H1 (cell line): ENCODE measurements at regions not wholly inside any gene's neighbourhood (a gene's known extent, or its start where the extent isn't known, plus 50 kb on each side); places are given as distances from the start of the nearest gene placed in this dataset.

Experiments used
- CTCF ChIA-PET: fragments of 300-600 bp; sonication (Branson Sonifier 250); formaldehyde crosslinking; loops from one replicate; lab custom pipeline; 2021; ENCODE audit not compliant: partially characterized antibody; lab: Charles Lee
- POLR2A ChIA-PET: fragments of 300-600 bp; sonication (Branson Sonifier 250); formaldehyde crosslinking; loops from one replicate; lab custom pipeline; 2021; ENCODE audit warnings: inconsistent platforms; ENCODE audit not compliant: partially characterized antibody; lab: Charles Lee
- DNase-seq, 2 experiments: peaks; one replicate each; pipeline versions ENCODE4 v3.0.0 to v3.0.0-alpha.2; 2010 to 2022; ENCODE audit warnings: low spot score in 2 of 2, low read depth in 1 of 2, mixed read lengths in 1 of 2
- FAIRE-seq: peaks from 2 replicates; lab custom pipeline; 2011; peaks lifted over from hg19 to GRCh38; lab: Jason Lieb, UNC
- H2AFZ ChIP-seq: 2 replicates; pipeline ENCODE4 v1.8.1; 2012; ENCODE audit warnings: low read length, inconsistent platforms
- H2AK5ac ChIP-seq: 2 replicates; pipeline ENCODE4 v1.6.1; 2013; ENCODE audit warnings: low read depth, low read length
- H2BK120ac ChIP-seq: replicated peaks from 2 replicates; pipeline ENCODE3; 2013; ENCODE audit warnings: low read depth, low read length, inconsistent platforms
- H2BK12ac ChIP-seq: 2 replicates; pipeline ENCODE4 v1.6.1; 2013; ENCODE audit warnings: low read depth, low read length
- H2BK15ac ChIP-seq: 2 replicates; pipeline ENCODE4 v1.6.1; 2013; ENCODE audit warnings: low read length
- H2BK20ac ChIP-seq: 2 replicates; pipeline ENCODE4 v1.6.1; 2013; ENCODE audit warnings: low read length
- H2BK5ac ChIP-seq: 2 replicates; pipeline ENCODE4 v1.6.1; 2013; ENCODE audit warnings: low read depth, low read length
- H3K14ac ChIP-seq: 2 replicates; pipeline ENCODE4 v1.6.1; 2013; ENCODE audit warnings: inconsistent platforms; ENCODE audit not compliant: insufficient read length
- H3K18ac ChIP-seq: 2 replicates; pipeline ENCODE4 v1.6.1; 2013; ENCODE audit warnings: low read length; ENCODE audit errors: extremely low read depth
- H3K23ac ChIP-seq: 2 replicates; pipeline ENCODE4 v1.6.1; 2013; ENCODE audit warnings: inconsistent platforms; ENCODE audit not compliant: insufficient read length
- H3K23me2 ChIP-seq: 2 replicates; pipeline ENCODE4 v1.6.1; 2013; ENCODE audit warnings: low read depth, low read length
- H3K27ac ChIP-seq: 2 replicates; pipeline ENCODE4 v1.6.1; 2011; ENCODE audit warnings: low read depth, low read length, inconsistent platforms
- H3K27me3 ChIP-seq, 4 experiments: replicated peaks in 1 of 4; 1 replicate in 1 of 4; 2 replicates in 3 of 4; pipeline versions ENCODE4 v1.6.1 to v1.8.1; 2011 to 2013; ENCODE audit warnings: low read length in 3 of 4, mild to moderate bottlenecking in 3 of 4, inconsistent platforms in 2 of 4, mixed read lengths in 2 of 4, moderate library complexity in 1 of 4; ENCODE audit not compliant: control insufficient read depth in 3 of 4, insufficient read depth in 3 of 4; ENCODE audit errors: extremely low read depth in 1 of 4
- H3K36me3 ChIP-seq, 4 experiments: 2 replicates each; pipeline versions ENCODE4 v1.6.1 to v1.8.1; 2011 to 2013; ENCODE audit warnings: mild to moderate bottlenecking in 4 of 4, low read length in 3 of 4, moderate library complexity in 2 of 4, control low read depth in 1 of 4, inconsistent platforms in 1 of 4; ENCODE audit not compliant: insufficient read depth in 4 of 4, control insufficient read depth in 2 of 4
- H3K4ac ChIP-seq: replicated peaks from 2 replicates; pipeline ENCODE3; 2013; ENCODE audit warnings: low read length, low read depth, mixed read lengths, inconsistent platforms; ENCODE audit not compliant: insufficient read length
- H3K4me1 ChIP-seq, 4 experiments: replicated peaks in 1 of 4; 1 replicate in 1 of 4; 2 replicates in 3 of 4; pipeline versions ENCODE4 v1.6.1 to v1.8.1; 2011 to 2013; ENCODE audit warnings: low read length in 3 of 4, inconsistent platforms in 2 of 4, mixed read lengths in 1 of 4; ENCODE audit not compliant: insufficient read depth in 4 of 4, control insufficient read depth in 3 of 4
- H3K4me2 ChIP-seq, 2 experiments: 2 replicates each; pipeline versions ENCODE4 v1.6.1 to v1.8.1; 2011 to 2013; ENCODE audit warnings: low read depth in 2 of 2, low read length in 2 of 2, control low read depth in 1 of 2, inconsistent platforms in 1 of 2, mild to moderate bottlenecking in 1 of 2; ENCODE audit not compliant: insufficient read depth in 1 of 2
- H3K4me3 ChIP-seq, 4 experiments: fragments of 200-600, 300-600 bp in 1 of 4; sonication (generic), shearing (Covaris generic), sonication (Bioruptor Twin) in 1 of 4; 2 replicates each; pipeline versions ENCODE4 v1.5.1 to v1.8.1; 2011 to 2016; ENCODE audit warnings: low read length in 4 of 4, low read depth in 3 of 4, control low read depth in 2 of 4, inconsistent platforms in 2 of 4, mild to moderate bottlenecking in 2 of 4, mixed read lengths in 1 of 4, moderate library complexity in 1 of 4; ENCODE audit not compliant: insufficient read depth in 2 of 4; ENCODE audit errors: extremely low read depth in 1 of 4
- H3K56ac ChIP-seq: replicated peaks from 2 replicates; pipeline ENCODE3; 2013; ENCODE audit warnings: low read depth, mild to moderate bottlenecking, mixed read lengths, low read length, inconsistent platforms; ENCODE audit not compliant: insufficient read length
- H3K79me1 ChIP-seq: 2 replicates; pipeline ENCODE4 v1.6.1; 2013; ENCODE audit warnings: low read depth, low read length, control low read depth
- H3K79me2 ChIP-seq, 2 experiments: 2 replicates each; pipeline versions ENCODE4 v1.6.1 to v1.8.1; 2012 to 2013; ENCODE audit warnings: low read length in 2 of 2, mild to moderate bottlenecking in 2 of 2, inconsistent platforms in 1 of 2; ENCODE audit not compliant: insufficient read depth in 2 of 2, control insufficient read depth in 1 of 2
- H3K9ac ChIP-seq, 4 experiments: replicated peaks in 1 of 4; 1 replicate in 1 of 4; 2 replicates in 3 of 4; pipeline versions ENCODE4 v1.6.1 to v1.8.1; 2011 to 2013; ENCODE audit warnings: low read depth in 3 of 4, low read length in 3 of 4, control low read depth in 2 of 4, mild to moderate bottlenecking in 2 of 4, moderate library complexity in 2 of 4, inconsistent platforms in 1 of 4; ENCODE audit errors: extremely low read depth in 1 of 4
- H3K9me3 ChIP-seq, 2 experiments: 2 replicates each; pipeline versions ENCODE4 v1.6.1 to v1.8.1; 2012 to 2013; ENCODE audit warnings: mild to moderate bottlenecking in 2 of 2, moderate library complexity in 2 of 2, control low read depth in 1 of 2, inconsistent platforms in 1 of 2, low read depth in 1 of 2, low read length in 1 of 2, mixed read lengths in 1 of 2; ENCODE audit not compliant: insufficient read depth in 2 of 2
- H4K20me1 ChIP-seq, 2 experiments: replicated peaks in 1 of 2; 2 replicates each; pipeline versions ENCODE3 to v1.8.1; 2011 to 2013; ENCODE audit warnings: inconsistent platforms in 2 of 2, low read length in 2 of 2, mild to moderate bottlenecking in 1 of 2; ENCODE audit not compliant: insufficient read depth in 2 of 2, control insufficient read depth in 1 of 2
- H4K5ac ChIP-seq: 2 replicates; pipeline ENCODE4 v1.6.1; 2013; ENCODE audit warnings: low read length, low read depth, mixed read lengths, inconsistent platforms; ENCODE audit not compliant: insufficient read length
- H4K8ac ChIP-seq: 2 replicates; pipeline ENCODE4 v1.8.0; 2013; ENCODE audit warnings: mild to moderate bottlenecking, moderate library complexity, low read length, inconsistent platforms; ENCODE audit not compliant: insufficient read depth; ENCODE audit errors: extremely low read depth
- H4K91ac ChIP-seq: replicated peaks from 2 replicates; pipeline ENCODE3; 2013; ENCODE audit warnings: low read length, mixed read lengths, inconsistent platforms; ENCODE audit not compliant: insufficient read length
- BACH1 ChIP-seq: IDR thresholded peaks from 2 replicates; pipeline ENCODE4 v1.6.1; 2012; ENCODE audit warnings: low read length, improper control_type of control experiment
- EGR1 ChIP-seq: IDR thresholded peaks from 2 replicates; pipeline ENCODE4 v1.6.1; 2011; ENCODE audit warnings: low read depth, low read length, borderline replicate concordance
- POU5F1 ChIP-seq: IDR thresholded peaks from 2 replicates; pipeline ENCODE4 v1.6.1; 2011; ENCODE audit warnings: low read depth, mild to moderate bottlenecking, low read length, moderate library complexity
- RXRA ChIP-seq: IDR thresholded peaks from 2 replicates; pipeline ENCODE4 v1.6.1; 2011; ENCODE audit warnings: low read depth, mild to moderate bottlenecking, low read length, moderate library complexity; ENCODE audit not compliant: insufficient read depth
- WGBS, 2 experiments: shearing (Covaris generic) in 1 of 2; methylation state at CpG; one replicate each; pipeline versions ENCODE4 v1.1.6 to v1.1.7; 2013 to 2015; ENCODE audit warnings: low lambda C conversion rate in 2 of 2, mixed read lengths in 2 of 2, inconsistent platforms in 1 of 2, low coverage in 1 of 2, missing lambda C conversion rate in 1 of 2; ENCODE audit not compliant: insufficient replicate concordance in 2 of 2, insufficient coverage in 1 of 2, insufficient read length in 1 of 2; ENCODE audit errors: extremely low coverage in 1 of 2, missing lambda C conversion rate in 1 of 2; 5-methylcytosine and 5-hydroxymethylcytosine counted together
- TF ChIP-seq, protein P1 (sequence below): IDR thresholded peaks from 2 replicates; pipeline ENCODE4 v1.6.1; 2012; ENCODE audit warnings: low read length, inconsistent platforms

DNA sequence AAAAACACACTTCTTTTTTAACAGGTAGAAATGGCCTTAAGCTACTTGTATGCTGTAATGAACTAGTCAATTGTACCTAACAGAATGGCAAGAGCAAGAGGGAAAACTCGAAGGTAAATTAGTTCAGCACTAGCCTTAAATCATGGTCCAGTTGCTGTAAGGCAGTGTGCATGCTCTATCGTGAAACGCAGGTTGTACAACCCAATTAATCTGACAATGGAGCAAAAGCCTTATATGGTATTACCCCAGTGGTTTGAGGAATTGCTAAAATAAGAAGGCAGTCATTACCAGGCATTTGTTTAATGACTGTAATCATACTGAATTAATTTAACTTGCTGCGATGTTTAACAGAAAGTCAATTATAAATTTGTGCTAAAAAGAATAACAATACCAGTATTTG, 69.3 kb upstream of the SOX4 start:
- POLR2A ChIA-PET = no interaction called here
- Histone ChIP-seq H3K79me2 (no peaks in the 10 kb centered on the region), H3K9me3 (no peaks in the 10 kb centered on the region), H2BK120ac (no peak overlapping the region), H3K4me2 (no peak overlapping the region), H3K4me3 (no peak overlapping the region), H2AFZ (no peak overlapping the region), H4K5ac (no peak overlapping the region), H2BK20ac (no peak overlapping the region), H3K23ac (no peak overlapping the region), H3K27me3 (no peaks in the 10 kb centered on the region), H3K14ac (no peak overlapping the region), H4K91ac (no peak overlapping the region), H3K4me1 (peaks cover 0 to 2% (median 0%) of the 10 kb centered on the region in 4 experiments; a peak in 1 of 7 replicates), H3K4ac (no peak overlapping the region), H3K79me1 (no peaks in the 10 kb centered on the region), H3K23me2 (peaks cover 2% of the 10 kb centered on the region; the same call in 1 of the 2 replicates), H2BK15ac (no peak overlapping the region), H2AK5ac (no peak overlapping the region), H3K36me3 (no peaks in the 10 kb centered on the region), H2BK12ac (no peak overlapping the region), H4K20me1 (no peaks in the 10 kb centered on the region), H3K27ac (no peak overlapping the region), H3K18ac (no peak overlapping the region), H2BK5ac (no peak overlapping the region), H3K9ac (no peak overlapping the region), H4K8ac (no peak overlapping the region), H3K56ac (no peak overlapping the region)
- DNase-seq = no peak
- no peak for FAIRE-seq
- 88% methylated on average over 4 of the region's 4 CpGs; no CpG with 5 or more reads in 1 of the 2 experiments for WGBS, 2 experiments
- TF ChIP-seq, protein P1, sequence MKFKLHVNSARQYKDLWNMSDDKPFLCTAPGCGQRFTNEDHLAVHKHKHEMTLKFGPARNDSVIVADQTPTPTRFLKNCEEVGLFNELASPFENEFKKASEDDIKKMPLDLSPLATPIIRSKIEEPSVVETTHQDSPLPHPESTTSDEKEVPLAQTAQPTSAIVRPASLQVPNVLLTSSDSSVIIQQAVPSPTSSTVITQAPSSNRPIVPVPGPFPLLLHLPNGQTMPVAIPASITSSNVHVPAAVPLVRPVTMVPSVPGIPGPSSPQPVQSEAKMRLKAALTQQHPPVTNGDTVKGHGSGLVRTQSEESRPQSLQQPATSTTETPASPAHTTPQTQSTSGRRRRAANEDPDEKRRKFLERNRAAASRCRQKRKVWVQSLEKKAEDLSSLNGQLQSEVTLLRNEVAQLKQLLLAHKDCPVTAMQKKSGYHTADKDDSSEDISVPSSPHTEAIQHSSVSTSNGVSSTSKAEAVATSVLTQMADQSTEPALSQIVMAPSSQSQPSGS = no peak
- TF ChIP-seq BACH1 = no peak
- no peak for TF ChIP-seq EGR1
- no peak for TF ChIP-seq RXRA
- no peak for TF ChIP-seq POU5F1
- CTCF ChIA-PET = interaction anchor here (1.0 to 2.8 kb wide), 5 partner anchors 9 to 960 kb away, joined by 3 to 25 read pairs (median 7); no protein-coding TSS in a partner anchor
